ENCODE measurements at regions not wholly inside any gene's neighbourhood (a gene's known extent, or its start where the extent isn't known, plus 50 kb on each side); places are given as distances from the start of the nearest gene placed in this dataset.

DNA sequence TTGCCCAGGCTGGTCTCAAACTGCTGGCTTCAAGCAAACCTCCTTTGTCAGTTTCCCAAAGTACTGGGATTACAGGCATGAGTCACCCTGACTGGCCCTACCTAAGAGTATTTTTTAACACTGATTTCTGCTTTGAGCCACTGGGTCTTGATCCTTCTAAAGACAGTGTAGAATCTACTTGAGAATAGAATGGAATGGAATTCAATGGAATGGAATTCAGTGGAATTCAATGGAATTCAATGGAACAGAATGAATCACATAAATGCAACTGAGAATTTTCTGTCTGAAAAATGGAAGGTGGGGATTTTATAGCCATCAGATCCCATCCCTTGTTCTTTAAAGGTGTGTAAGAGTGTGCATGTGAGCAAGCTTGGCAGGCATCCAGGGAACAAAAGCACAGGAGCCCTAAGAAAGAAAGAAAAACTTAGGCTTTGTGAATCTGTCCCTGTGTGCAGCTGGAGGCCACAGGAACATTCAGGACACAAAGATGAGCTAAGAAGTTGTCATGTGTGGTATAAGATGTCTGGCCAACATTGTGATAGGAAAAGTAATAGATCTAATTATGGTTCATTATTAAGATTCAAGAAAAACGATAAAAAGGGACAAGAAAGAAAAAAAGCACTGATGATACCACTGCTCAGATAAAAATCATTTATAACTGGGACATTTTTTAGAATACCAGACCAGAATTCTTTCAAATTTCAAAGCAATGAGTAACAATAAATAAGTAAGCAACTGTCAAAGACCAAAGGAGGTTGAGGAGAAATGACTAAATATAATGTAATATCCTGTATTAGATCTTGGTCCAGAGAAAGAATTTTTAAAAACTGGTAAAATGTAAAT is 681.0 kb upstream of the GJE1 start:
- no peak for DNase-seq (ENCODE audit: low read depth)

DNA sequence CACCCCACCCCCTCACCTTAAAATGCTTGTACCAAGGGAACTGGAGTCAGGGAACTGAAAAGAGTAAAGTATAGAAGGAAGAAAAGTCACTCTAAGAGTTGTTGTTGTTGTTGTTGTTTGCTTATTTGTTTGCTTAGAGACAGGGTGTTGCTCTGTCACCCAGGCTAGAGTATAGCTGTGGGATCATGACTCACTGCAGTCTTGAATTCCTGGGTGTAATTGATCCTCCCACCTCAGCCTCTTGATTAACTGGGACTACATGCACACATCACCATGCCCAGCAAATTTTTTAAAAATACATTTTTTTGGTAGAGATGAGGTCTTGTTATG is 681.6 kb upstream of the GJE1 start:
- DNase-seq (ENCODE audit: low read depth) = no peak

DNA sequence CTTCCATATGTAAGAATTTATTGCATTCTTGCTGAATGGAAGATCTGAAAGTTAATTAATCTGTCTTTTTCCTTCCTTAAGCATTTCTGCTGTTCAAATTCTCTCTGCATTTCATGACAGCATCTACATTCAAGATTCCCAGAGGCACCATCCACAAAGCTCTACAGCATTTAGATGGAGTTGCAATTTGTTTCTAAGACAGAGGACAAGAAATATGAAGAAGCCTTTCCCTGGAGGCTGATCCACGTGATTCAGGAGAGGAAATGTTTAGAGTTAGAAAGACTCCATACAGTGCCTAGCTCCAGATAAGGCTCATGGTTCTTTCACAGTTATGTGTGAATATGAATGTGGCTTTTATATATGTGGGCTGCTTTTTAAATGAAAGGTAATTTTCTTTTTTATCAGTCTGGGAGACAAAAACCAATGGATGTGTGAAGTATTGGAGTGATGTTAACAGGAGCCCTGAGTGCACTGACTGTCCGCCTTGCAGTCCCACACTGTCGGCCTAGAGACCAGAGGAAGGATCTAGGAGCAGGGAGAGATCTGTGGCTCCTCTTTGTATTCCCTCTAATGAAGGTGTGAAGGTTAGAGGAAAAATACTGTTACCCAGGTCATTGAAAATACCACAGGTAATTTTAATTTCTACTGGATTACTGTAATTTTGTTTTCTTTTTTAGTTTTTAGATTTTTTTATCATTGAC is 686.6 kb upstream of the GJE1 start:
- DNase-seq (ENCODE audit: low read depth) = no peak

DNA sequence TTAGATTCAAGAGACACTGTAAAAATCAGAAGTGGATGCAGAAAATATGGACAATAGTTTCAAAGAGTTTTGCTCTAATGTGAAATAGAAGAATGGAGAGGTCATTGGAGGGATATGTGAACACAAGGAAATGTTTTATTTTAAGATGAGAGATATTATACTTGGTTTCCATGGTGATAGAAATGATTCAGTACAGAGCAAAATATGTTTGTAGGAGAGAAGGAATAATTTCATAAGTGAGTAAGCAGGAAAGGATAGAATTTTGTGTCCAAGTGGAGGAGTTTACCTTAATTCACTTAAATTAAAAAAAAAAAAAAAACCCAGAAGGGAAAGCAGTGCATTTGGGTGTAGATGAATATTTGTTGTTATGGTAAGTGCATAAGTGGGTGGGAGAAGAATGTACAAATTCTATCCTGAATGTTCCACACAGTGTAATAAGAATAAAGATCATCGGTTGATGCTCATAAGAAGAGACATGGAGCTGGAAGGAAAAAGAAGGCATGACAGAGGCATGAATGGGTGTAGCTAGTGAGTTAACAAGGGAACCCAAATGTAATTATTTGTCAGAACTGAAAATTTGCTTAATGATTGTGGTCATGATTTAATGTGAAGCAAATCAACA is 688.9 kb upstream of the GJE1 start:
- DNase-seq (ENCODE audit: low read depth) = no peak

DNA sequence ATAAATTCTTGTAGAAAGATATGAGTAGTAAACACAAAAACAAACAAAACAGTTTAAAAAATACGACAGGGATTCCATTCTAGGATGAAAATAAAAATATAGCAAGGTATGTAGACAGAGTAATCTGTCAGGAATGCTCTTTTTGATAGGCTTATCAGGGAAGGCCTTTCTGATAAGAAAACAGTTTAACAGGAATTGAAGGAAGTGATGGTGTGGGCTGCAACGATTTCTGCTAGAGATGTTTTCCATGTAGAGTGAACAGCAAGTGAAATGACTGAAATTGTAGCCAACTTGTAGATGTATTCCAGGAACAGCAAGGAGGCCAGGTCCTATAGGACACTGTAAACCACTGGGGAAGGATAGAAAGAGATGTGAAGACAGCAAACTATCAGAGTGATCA is 689.7 kb upstream of the GJE1 start:
- no peak for DNase-seq (ENCODE audit: low read depth)

DNA sequence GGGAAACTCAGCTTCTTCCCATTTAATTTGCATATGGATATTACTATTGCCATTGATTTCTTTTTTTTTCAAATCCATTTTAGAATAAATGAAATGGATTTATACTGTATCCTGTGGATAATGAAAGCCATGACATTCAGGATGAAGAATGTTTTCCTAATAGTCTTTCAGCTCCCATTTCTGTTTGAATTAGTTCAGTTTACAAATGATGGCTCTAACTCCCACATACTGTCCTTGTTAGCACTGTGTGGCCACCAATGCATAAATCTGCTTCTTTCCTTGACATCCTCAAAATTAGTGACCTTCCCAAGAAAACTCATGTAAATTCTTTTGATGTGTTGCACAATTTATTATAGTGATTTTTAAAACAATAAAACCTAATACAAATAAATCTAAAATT is 693.2 kb upstream of the GJE1 start:
- DNase-seq (ENCODE audit: low read depth) = no peak

DNA sequence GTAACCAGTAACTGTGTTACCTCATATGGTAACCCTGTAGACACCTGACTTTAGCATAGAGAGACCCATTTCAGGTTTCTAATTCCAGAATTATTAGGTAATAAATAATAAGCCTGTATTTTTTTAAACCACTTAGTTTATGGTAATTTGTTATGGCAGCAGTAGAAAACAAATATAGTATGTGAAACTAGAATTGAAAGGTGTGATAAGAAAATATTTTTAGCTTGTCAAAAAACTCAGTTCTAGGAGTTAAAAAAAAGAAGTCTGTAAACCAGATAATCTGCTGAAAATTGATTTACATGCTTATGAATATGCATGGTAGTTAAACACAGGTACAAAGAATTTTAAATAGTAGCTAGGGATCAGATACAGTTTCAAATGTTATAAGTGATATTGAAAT is 695.0 kb upstream of the GJE1 start:
- DNase-seq (ENCODE audit: low read depth) = no peak

DNA sequence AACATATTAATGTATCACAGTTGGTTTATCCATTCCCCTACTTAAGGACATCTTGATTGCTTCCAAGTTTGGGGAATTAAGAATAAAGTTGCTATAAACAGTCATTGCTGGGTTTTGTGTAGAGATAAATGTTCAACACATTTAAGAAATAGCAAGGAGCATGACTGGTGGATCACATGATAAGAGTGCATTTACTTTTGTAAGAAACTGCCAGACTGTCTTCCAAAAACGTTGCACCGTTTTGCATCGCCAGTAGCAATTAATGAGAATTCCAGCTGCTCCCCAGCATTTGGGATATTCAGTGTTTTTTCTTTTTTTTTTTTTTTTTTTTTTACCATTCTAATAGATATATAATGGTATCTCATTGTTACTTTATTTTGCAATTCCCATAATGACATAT is 695.7 kb upstream of the GJE1 start:
- DNase-seq (ENCODE audit: low read depth) = no peak

DNA sequence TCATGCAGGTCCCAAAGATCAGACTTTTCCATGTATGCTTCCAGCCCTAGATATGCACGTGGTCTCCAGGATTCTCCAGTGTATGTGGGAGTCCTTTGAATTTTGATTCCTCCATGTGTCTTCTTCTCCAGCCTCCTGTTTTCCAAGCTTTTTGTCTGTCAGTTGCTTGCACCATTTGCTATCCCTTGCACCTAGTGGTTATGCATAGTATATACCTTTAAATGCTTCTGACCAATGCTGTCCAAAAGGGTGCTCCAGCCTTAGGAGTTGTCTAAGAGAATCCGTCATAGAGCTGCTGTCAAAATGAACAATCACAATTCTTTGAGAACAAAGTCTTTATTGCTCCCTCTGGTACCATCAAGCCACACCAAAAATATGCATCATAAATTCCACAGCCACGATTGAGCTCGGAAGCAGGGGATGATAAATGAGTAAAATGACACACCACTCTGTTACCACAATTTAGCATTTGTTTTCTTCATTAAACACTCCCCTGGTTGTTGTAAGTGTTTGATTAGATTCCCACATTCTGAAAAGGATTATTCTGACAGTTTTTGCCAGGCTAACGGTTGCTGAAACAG is 706.2 kb upstream of the GJE1 start:
- no peak for DNase-seq (ENCODE audit: low read depth)

DNA sequence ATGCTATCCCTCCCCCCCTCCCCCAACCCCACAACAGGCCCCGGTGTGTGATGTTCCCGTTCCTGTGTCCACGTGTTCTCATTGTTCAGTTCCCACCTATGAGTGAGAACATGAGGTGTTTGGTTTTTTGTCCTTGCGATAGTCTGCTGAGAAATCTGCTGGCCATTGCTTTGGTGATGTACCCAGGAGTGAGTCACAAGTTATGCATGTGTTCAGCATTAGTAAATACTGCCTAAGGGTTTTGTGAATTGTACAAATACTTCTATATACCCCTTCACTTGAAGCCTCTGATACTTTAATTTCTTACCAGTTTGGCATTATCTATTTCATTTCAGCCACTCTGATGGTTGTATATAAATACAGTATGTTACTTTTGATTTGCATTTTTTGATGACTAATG is 711.3 kb upstream of the GJE1 start:
- DNase-seq (ENCODE audit: low read depth) = peak; percentile 65

DNA sequence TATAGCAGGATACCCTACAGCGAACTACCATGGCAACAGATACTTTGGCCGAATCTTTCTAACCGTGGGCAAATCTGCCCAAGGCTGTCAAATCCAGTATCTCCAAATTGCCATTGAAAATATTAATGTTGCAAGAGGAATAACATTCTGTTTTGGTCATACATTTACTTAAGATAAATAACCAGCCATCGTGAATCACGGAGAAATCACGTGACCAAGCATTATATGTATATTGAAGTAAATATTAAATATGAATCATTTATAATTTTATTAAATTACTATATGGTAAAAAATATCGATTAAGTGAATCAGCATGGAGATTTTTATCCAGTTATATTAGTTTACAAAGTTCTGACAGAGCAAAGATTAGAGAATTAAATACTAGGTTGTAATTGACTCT is 714.6 kb upstream of the GJE1 start:
- no peak for DNase-seq (ENCODE audit: low read depth)

DNA sequence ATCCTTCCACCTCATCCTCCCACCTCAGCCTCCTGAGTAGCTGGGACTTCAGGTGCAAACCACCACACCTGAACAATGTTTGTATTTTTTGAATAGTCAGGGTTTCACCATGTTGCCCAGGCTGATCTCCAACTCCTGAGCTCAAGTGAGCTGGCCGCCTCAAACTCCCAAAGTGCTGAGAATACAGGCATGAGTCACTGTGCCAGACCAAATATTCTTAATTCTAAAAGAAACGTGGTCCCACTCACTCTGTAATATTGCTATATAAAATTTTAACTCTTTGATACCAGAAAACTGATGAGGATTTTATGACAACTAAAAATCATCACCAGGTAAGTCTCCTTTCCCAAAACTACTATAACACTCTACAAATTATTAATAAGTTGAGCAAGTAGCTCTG is 716.8 kb upstream of the GJE1 start:
- DNase-seq (ENCODE audit: low read depth) = no peak

DNA sequence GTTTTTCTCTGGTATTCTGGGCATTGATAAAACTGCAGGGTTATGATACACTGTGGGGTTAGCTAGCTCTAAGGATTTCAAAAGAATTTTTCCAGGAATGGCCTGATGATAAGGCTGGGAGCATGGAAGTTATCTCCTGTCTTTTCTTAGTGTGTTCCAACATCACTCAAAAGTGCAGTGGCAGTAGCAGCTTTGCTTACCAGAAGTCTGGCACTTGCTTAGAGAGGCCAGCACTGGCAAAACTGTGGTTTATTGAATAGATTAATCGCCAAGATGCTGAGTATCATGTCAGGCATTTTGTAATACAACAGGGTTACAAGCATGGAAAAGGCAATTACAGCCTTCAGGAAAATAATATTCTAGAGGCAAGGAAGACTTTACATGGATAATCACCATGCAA is 719.5 kb upstream of the GJE1 start:
- DNase-seq (ENCODE audit: low read depth) = no peak

DNA sequence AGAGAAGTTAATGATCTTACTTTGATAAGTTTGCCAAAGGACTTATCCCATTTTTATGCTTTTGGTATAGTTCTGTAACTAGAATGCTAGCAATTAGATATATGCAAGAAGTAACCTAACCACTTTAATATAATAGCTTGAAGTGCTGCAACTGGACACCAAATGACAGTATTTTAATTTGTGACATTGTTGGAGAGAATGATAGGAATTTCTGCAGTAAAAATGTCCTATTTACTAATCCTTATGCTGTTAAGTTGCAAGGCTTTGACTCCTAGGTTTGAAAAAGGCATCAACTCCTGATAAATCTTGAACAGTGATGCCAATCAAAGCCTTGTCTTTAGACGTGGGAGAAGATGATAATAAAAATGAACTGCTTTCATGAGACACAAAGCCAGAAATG is 726.0 kb upstream of the GJE1 start:
- no peak for DNase-seq (ENCODE audit: low read depth)

DNA sequence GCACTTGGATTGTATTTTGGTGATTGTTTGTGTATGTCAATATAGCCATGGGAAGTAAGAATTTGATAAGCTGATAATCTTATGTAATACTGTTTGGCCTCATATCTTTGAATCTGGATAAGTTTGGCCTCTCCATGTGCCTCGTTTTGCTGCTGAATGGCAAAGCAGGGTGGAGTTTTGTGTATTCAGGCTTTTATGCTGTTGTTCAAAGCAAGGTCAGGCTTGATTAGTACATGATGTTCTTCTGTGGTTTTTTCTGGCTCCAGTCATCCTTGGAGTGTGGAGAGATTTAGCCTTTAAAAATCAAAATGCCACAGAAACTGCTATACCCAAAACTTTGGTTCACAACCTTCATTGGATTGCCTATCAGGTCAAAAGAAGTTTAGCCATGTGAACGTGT is 728.9 kb upstream of the GJE1 start:
- peak; percentile 55 for DNase-seq (ENCODE audit: low read depth)

DNA sequence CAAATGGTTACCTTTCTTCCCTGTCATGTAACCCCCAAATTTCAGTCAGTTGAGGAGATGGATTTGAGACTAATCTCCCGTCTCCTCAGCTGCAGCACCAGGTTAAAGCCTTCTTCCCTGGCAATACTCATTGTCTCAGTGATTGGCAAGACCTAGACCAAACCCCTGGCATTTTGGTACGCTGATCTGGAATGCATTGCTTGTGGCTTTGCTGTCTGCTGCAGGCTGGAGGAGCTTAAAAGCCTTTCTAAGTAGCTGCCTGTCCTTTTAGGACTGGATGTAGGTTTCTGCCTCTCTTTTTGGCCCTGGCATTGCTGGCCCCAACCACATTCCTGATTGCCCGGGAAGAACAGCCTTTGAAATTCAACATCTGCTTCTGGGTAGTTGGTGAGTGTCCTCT is 729.6 kb upstream of the GJE1 start:
- no peak for DNase-seq (ENCODE audit: low read depth)

DNA sequence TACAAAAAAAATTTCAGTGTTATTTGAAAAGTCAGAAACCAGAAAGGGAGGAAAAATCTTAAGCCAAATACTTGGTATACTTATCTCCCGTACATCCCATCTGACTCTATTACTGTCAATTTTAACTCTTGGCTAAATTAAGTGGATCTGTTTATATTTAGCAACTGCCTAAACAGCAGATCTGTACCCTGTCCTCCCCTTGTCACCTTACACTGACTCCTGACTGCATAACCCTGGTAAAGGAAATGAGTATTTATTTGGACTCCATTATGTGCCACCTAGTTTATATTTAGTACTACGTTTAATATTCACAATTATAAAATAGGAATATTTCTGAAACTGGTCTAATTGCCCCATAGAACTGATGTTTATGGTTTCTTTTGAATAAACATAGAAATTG is 730.2 kb upstream of the GJE1 start:
- DNase-seq (ENCODE audit: low read depth) = no peak

DNA sequence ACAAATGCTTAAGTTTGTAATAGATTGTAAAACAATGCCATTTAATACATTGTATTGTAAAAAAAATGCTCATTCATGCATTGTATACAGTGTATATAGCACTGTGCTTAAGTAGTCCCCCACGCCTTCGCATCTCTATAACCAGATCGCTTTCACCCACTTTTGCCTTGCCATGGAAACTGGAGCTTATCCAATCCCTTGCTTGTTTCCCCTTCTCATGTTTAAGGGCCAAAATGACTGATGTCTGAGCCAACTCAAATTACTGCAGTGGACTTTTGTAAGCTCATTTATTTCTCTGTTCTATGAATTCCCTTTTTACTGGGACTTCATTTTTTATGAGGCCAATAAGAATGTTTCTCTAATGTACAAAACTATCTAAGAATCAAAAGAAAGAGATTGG is 730.9 kb upstream of the GJE1 start:
- no peak for DNase-seq (ENCODE audit: low read depth)

DNA sequence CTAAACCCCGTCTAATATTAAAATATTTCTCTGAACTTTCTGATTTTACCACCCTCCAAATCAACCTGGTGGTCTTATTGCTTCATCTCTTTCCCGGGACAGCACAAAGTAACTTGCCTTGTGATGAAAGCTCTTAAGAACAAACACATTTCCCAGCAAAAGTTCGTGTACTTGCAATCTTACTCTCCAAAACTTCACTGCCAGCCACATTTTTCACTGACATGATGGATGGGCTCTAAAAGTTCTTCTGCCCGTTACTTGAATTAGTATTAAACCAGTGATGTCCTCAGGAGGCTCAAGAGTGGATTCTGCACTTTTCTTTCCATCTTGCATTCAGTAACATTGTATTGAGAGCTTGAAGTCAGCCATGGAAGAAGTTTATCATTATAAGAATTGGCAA is 731.6 kb upstream of the GJE1 start:
- no peak for DNase-seq (ENCODE audit: low read depth)

DNA sequence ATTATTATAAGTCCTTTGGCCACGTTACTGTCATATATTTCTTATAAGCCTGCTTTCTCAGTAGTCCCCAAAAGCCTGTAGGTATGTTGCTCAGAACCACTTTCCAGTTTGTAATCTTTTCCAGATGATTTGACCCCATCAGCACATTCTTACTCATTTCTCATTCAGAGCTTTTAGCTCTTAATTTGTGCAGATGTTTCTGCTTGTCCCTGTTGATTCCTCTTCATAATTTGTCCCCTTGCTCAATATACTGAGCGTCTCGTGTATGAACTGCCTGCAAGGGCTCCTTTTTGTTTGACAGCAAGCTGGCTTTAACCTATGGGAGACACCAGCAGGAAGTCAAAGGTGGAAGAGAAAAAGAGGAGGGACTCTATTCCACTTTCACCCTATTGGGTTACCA is 733.8 kb upstream of the GJE1 start:
- no peak for DNase-seq (ENCODE audit: low read depth)

DNA sequence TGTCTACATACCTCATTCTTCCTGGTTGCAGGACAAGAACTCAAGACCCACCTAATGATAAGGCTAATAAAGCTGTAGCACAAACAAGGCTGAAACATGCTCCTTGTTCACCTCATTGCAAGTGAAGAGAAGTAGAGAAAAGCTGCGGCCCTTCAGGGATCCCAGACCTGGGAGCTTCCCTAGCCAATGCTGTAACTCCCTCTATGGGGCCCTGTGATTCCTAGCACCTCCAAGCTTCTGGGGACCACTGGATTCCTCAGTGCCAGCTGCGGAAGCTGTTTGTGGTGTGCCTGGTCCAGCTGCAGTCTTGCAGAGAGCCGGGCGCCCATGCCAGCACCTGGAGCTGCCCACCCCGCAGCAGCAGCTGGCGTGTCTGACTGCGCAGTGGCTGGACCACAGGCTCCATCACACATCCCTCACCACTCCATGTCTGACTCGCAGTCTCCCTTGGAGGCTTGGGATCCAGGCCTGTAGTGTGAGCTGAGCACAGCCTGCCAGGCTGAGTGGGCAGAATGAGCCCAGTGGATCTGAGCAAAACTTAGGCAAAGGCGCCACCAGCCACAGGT is 737.2 kb upstream of the GJE1 start:
- no peak for DNase-seq (ENCODE audit: low read depth)

DNA sequence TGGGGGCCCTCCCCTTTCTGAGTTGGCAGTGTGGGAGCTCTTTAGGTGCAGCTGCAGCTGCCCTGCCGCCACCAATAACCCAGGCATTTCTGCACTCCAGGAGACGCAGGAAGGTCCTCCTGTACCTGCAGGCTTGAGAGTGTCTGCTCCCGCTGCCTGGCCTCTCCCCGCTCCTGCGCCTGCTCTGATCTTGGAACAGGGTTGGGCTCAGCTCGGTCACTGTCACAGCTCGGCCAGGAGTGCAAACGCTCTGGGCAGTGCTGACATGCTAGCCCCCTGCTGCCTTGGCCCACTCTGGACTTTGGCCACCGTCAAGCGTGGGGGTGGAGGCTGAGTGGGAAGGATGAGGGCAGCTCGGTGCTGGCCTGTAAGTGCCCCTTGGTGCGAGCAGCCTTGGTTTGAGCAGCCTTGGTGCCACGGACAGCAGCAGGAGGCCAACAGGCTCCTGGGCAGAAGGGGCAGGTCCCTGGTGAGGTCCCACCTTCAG is 738.1 kb upstream of the GJE1 start:
- no peak for DNase-seq (ENCODE audit: low read depth)

DNA sequence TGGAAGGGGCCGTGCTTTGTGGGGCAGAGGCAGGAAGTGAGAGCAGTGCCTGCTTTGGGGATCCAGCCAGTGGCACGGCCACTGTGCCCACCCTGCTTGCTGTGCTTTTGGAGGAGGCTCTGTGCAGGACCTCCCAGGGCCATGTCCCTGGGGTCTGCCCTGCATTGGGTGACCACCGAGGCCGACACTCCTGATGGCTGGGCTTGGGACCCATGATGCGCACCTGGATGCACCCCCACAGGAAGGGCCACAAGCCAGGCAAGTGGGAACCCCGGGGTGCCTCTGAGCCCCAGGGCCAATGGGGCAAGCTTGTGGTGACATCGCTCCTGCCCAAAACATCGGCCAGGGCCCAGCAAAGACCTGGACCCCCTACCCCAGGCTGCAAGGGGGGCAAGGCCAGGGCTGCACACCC is 738.6 kb upstream of the GJE1 start:
- no peak for DNase-seq (ENCODE audit: low read depth)
